ENCODE measurements at regions not wholly inside any gene's neighbourhood (a gene's known extent, or its start where the extent isn't known, plus 50 kb on each side); places are given as distances from the start of the nearest gene placed in this dataset.
"Not testable (repeated sequence)": the region's sequence is repeated elsewhere in the genome, so short reads cannot be mapped to it uniquely, and the experiment has no call there.

GRCh38 chrX:46220822-46221221, 324.4 kb downstream of the ZNF674 start:
- no peak for DNase-seq

DNA sequence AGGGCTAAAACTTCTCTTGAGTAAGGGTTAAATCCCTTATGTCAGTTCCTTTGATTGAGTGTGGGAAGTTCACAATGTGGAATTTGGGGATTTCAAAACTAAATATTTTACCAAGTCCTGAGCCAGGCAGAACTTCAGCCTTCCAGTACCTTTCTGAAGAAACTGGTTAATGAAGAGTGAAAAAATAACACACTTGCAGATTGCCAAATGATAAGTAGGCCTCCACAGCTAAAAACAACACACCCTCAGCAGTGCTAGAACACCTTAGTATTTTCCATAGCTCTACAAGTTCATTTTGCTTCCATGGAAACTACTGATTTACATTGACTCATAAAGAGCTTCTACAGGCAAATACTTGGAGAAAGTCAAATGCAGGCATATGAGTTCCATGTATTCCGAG, 326.8 kb downstream of the ZNF674 start:
- DNase-seq, result no peak

DNA sequence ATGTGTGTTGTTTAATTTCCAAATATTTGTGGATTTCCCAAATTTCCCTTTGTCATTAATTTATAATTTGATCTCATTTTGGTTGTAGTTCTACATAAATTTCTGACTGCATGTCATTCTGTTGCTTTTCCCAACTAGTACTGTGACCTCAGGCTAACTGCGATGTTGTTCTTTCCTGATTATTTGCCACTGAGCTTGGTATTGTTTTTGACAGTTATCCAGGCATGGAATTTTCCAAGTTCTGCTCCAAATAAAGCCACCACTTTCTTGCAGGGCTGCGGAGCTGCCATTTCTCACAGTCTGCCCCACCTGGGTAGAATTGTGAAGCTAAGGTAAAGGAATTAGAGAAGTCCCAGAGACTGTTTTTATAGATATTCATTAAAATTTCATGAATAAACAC, 328.8 kb downstream of the ZNF674 start:
- no peak for DNase-seq

- DNase-seq, result no peak
Measured at GRCh38 chrX:46211079-46211478, 334.1 kb downstream of the ZNF674 start.

DNA sequence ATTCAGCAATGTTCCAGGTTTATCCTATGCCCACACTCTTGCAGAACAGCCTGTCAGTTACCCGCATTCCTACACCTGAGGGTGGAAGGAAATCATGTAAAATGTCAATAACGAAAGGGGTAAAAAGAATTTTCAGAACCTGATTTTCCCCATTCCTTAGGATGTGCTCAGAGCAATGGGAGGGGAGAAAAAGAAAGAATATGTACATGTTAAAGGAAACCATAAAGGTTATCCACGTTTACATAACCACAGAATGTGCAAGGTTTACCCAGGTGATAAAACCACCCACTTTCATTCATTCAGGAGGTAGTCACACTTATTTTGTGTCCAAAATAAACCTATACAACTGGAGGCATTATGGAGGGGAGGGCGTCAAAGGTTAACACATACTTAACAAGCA, 335.5 kb downstream of the ZNF674 start:
- DNase-seq, result no peak

DNA sequence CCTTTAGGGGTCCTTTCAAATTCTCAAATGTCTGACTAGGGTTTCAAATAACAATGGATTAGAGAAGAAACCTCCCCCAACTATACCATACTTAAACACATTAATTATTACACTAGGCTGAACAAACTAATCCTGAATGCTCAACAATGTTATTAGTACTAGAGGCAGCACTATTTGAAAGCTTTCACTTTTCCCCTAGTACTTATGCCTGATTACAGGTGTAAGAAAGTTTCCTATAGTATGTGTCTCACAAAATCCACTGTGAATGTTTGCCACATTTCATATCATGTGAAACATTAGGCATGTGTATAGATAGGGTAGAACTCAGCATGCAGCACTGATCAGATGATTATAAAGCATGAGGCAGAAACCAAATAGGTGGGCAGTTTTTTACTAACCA, 336.2 kb downstream of the ZNF674 start:
- no peak for DNase-seq

GRCh38 chrX:46208225-46208854, 336.9 kb downstream of the ZNF674 start:
- no peak for DNase-seq

GRCh38 chrX:46204721-46205422, 340.3 kb downstream of the ZNF674 start:
- no peak for DNase-seq

DNA sequence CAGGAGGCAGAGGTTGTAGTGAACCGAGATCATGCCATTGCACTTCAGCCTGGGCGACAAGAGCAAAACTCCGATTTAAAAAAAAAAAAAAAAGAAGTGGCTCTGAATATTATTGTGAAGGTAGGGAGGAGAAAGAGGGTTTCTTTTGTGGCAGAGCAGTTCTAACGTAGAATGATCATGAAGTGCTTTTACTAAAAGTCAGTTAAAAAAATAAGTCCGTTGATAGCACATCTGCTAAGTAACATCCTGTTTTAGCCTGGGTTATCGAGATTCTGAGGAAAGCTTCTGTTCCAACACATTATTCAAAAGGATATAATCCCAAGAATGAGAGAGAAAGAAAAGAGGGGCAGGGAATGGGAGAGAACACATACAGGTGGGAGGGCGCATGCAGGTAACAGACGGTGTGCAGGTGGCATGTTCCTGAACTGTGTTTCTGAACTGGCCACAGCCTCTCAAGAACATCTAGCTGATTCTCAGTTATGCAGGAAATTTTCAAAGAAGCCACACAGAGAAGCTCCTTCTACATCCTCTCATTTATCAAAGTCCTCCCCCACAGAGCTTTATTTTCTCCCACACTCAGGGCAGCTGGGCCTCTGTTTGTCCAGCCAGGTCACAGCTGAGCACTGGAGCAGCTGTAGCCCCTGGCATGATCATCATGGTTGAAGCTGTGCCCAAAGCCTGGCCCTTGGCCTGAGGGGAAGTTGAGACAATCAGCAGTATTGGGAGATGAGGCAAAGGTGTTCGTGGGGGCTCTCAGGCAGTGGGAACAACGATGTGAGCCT, 342.3 kb downstream of the ZNF674 start:
- DNase-seq, result no peak

GRCh38 chrX:46200413-46200812, 344.8 kb downstream of the ZNF674 start:
- no peak for DNase-seq

GRCh38 chrX:46198858-46199257, 346.4 kb downstream of the ZNF674 start:
- DNase-seq, result no peak

GRCh38 chrX:46186811-46187106, 358.5 kb downstream of the ZNF674 start:
- DNase-seq, result not testable (repeated sequence)

- no peak for DNase-seq
Measured at GRCh38 chrX:46185923-46186810, 359.1 kb downstream of the ZNF674 start.

DNA sequence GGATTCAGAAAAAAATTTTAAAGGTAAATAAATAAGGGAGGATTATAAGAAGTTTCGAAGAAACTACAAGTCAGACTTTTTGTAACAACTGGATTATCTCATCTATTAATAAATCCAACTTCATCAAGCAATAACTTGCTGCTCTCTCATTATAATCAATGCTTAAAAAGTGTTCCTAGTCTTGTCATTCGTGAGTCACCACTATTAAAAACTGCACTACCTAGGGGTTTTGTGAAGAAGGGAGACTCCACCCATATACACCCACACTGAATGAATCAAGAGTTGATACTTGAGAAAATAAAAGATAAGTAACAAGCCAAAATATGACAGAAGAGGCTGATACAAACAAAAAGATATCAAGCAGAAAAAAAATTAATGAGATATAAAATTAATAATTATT, 360.5 kb downstream of the ZNF674 start:
- DNase-seq, result no peak

DNA sequence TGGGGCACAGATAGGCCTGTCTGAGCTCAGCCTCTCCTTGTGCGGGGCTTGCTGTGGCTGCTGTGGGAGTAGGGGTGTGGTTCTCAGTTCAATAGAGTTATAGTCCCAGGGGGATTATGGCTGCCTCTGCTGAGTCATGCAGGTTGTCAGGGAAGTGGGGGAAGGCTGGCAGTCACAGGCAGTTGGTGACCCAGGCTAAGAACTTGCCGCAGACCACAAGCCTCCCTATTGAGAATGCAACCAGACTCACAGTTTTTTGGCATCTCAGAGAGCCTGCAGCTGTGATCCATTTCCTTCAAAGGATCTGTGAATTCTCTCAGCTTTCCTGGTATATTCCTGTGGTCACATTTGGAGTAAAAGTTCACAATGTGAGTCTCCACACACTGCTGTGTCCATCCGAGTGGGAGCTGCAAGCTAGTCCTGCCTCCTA, 364.9 kb downstream of the ZNF674 start:
- DNase-seq, result no peak

DNA sequence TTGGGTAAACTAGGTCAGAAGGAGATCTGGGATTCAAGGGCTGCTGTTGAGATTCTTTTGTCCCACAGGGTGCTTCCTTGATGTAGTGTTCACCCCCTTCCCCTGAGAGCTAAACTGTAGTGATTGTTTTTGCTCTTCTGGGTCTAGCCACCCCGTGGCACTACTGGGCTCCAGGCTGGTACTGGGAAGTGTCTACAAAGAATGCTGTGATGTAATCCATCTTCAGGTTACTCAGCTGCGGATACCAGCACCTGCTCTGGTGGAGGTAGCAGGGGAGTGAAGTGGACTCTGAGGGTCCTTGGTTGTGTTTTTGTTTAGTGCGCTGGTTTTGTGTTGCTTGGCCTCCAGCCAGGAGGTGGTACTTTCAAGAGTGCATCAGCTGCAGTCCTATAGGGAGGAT, 365.5 kb downstream of the ZNF674 start:
- DNase-seq, result no peak

- no peak for DNase-seq
Measured at GRCh38 chrX:46178763-46179162, 366.5 kb downstream of the ZNF674 start.

DNA sequence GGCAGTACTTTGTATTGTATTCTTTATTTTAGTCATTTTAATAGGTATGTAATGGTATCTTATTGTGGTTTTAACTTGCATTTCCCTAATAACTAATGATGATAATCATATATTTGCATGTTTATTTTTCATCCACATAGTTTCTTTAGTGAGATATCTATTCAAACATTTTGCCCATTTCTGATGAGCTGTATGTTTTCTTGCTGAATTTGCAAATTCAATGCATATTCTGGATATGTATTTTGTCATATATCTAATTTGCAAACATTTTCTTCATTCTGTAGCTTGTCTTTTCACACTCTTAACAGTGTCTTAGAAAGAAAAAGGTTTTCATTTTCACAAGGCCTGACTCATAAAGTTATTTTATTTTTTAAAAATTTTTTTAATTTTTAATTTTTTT, 372.1 kb downstream of the ZNF674 start:
- no peak for DNase-seq

- not testable (repeated sequence) for DNase-seq
Measured at GRCh38 chrX:46171457-46171856, 373.8 kb downstream of the ZNF674 start.

GRCh38 chrX:46169808-46170207, 375.4 kb downstream of the ZNF674 start:
- DNase-seq, result no peak

- DNase-seq, result no peak
Measured at GRCh38 chrX:46168254-46168653, 377.0 kb downstream of the ZNF674 start.

- no peak for DNase-seq
Measured at GRCh38 chrX:46165866-46166265, 379.4 kb downstream of the ZNF674 start.

DNA sequence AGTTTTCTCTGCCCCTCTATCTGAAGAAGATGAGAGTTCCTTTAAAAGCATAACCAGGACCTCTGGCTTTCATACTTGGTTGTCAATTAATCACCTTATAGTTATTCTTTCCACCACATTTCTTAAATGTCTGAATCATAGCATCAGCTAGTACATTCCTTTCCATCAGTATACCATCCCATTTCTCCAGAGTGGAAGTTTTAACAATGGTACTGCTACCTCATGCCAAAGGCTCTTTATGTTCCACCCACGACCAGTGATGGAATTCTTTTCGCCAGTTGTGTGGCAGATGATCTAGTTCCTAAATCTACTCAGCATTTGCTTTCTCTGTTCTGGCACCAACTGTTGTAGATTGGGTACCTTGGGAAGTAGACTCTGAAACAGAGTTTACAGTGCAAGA, 379.8 kb downstream of the ZNF674 start:
- DNase-seq, result no peak

Measured in NCI-H1417 treated with DMSO at 0.1 percent for 48 hours (cell line).